ENCODE measurements at regions not wholly inside any gene's neighbourhood (a gene's known extent, or its start where the extent isn't known, plus 50 kb on each side); places are given as distances from the start of the nearest gene placed in this dataset.

- Histone ChIP-seq H3F3A (ENCODE audit: low read depth) (no peaks in the 10 kb centered on the region), H3K9me2 (replicated peaks; ENCODE audit: low read depth, low read length) (no peaks in the 10 kb centered on the region), H3K9ac (ENCODE audit: low read depth, low read length, poor library complexity, severe bottlenecking) (no peak overlapping the region), H3K9me3 (ENCODE audit: insufficient read depth, low read depth, low read length) (no peaks in the 10 kb centered on the region), H2AFZ (ENCODE audit: low read length) (no peak overlapping the region), H3K27me3 (ENCODE audit: insufficient read depth, low read length, poor library complexity, severe bottlenecking) (no peaks in the 10 kb centered on the region), H4K20me1 (ENCODE audit: insufficient read depth, low read length, poor library complexity, severe bottlenecking) (no peaks in the 10 kb centered on the region), H3K36me3 (ENCODE audit: insufficient read depth, low read length) (no peaks in the 10 kb centered on the region), H3K4me1 (ENCODE audit: insufficient read depth, low read length, poor library complexity, severe bottlenecking) (no peaks in the 10 kb centered on the region), H3K4me2 (ENCODE audit: low read depth, low read length, poor library complexity, severe bottlenecking) (no peak overlapping the region), H3K79me2 (ENCODE audit: insufficient read depth, low read length) (no peaks in the 10 kb centered on the region), H3K4me3 (ENCODE audit: low read length, poor library complexity, severe bottlenecking) (no peak overlapping the region)
- TF ChIP-seq CTCF (conservative IDR thresholded peaks at IDR 0.05; ENCODE audit: low read length) (no peak), EZH2phosphoT487 (IDR thresholded peaks at IDR 0.05; ENCODE audit: borderline replicate concordance) (no peak)
Measured at GRCh38 chr13:43985422-43986072, 105.8 kb downstream of the LACC1 start.

GRCh38 chr13:43986421-43986981 is 106.8 kb downstream of the LACC1 start:
- Histone ChIP-seq H3K4me1 (ENCODE audit: insufficient read depth, low read length, poor library complexity, severe bottlenecking) (no peaks in the 10 kb centered on the region), H3K9ac (ENCODE audit: low read depth, low read length, poor library complexity, severe bottlenecking) (no peak overlapping the region), H3K9me2 (replicated peaks; ENCODE audit: low read depth, low read length) (no peaks in the 10 kb centered on the region), H3K79me2 (ENCODE audit: insufficient read depth, low read length) (no peaks in the 10 kb centered on the region), H2AFZ (ENCODE audit: low read length) (no peak overlapping the region), H3K9me3 (ENCODE audit: insufficient read depth, low read depth, low read length) (no peaks in the 10 kb centered on the region), H3K36me3 (ENCODE audit: insufficient read depth, low read length) (no peaks in the 10 kb centered on the region), H3K27me3 (ENCODE audit: insufficient read depth, low read length, poor library complexity, severe bottlenecking) (no peaks in the 10 kb centered on the region), H4K20me1 (ENCODE audit: insufficient read depth, low read length, poor library complexity, severe bottlenecking) (no peaks in the 10 kb centered on the region), H3F3A (ENCODE audit: low read depth) (no peaks in the 10 kb centered on the region), H3K4me3 (ENCODE audit: low read length, poor library complexity, severe bottlenecking) (no peak overlapping the region), H3K4me2 (ENCODE audit: low read depth, low read length, poor library complexity, severe bottlenecking) (no peak overlapping the region)
- no peak for TF ChIP-seq CTCF (conservative IDR thresholded peaks at IDR 0.05; ENCODE audit: low read length)
- no peak for TF ChIP-seq EZH2phosphoT487 (IDR thresholded peaks at IDR 0.05; ENCODE audit: borderline replicate concordance)

- H3K4me1 ChIP-seq (ENCODE audit: insufficient read depth, low read length, poor library complexity, severe bottlenecking), result no peaks in the 10 kb centered on the region
- no peaks in the 10 kb centered on the region for H3F3A ChIP-seq (ENCODE audit: low read depth)
- no peaks in the 10 kb centered on the region for H3K27me3 ChIP-seq (ENCODE audit: insufficient read depth, low read length, poor library complexity, severe bottlenecking)
- H3K36me3 ChIP-seq (ENCODE audit: insufficient read depth, low read length), result no peaks in the 10 kb centered on the region
- H3K4me2 ChIP-seq (ENCODE audit: low read depth, low read length, poor library complexity, severe bottlenecking), result no peak overlapping the region
- H3K9me2 ChIP-seq (replicated peaks; ENCODE audit: low read depth, low read length), result no peaks in the 10 kb centered on the region
- H3K4me3 ChIP-seq (ENCODE audit: low read length, poor library complexity, severe bottlenecking), result no peak overlapping the region
- H2AFZ ChIP-seq (ENCODE audit: low read length), result no peak overlapping the region
- no peak overlapping the region for H3K9ac ChIP-seq (ENCODE audit: low read depth, low read length, poor library complexity, severe bottlenecking)
- TF ChIP-seq EZH2phosphoT487 (IDR thresholded peaks at IDR 0.05; ENCODE audit: borderline replicate concordance) (no peak), CTCF (conservative IDR thresholded peaks at IDR 0.05; ENCODE audit: low read length) (no peak)
- no peaks in the 10 kb centered on the region for H3K79me2 ChIP-seq (ENCODE audit: insufficient read depth, low read length)
- H4K20me1 ChIP-seq (ENCODE audit: insufficient read depth, low read length, poor library complexity, severe bottlenecking), result no peaks in the 10 kb centered on the region
- H3K9me3 ChIP-seq (ENCODE audit: insufficient read depth, low read depth, low read length), result no peaks in the 10 kb centered on the region
Measured at GRCh38 chr13:43988302-43988701, 108.6 kb downstream of the LACC1 start.
